HG03025 (cell line): ENCODE measurements at regions not wholly inside any gene's neighbourhood (a gene's known extent, or its start where the extent isn't known, plus 50 kb on each side); places are given as distances from the start of the nearest gene placed in this dataset.

ENCODE experiments used
- ATAC-seq: cut with Tn5 transposase; IDR thresholded peaks from one replicate; pipeline ENCODE4 v1.9.1; 2021; ENCODE audit warnings: mild to moderate bottlenecking, moderate library complexity; ENCODE audit not compliant: unreplicated experiment, low FRiP score

DNA sequence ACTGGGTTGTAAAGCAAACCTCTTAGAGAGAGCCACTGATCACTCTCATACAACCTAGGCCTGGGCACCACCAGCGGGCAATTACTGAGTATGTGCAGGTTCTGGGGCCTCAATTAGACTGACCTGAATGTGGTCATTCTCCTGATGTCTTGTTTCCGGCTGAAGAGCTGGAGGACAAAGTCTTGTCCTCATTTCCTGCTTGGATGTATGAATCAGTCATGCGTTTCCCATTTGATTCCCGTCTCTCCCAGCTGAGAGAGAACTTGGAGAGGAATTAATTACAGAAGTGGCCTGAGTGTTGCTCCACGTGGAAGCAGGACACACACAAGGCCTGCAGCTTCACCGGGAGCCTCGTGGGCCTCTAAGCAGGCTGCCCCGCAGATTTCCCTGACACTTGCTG, 799.3 kb upstream of the ARGLU1 start:
- no peak for ATAC-seq

DNA sequence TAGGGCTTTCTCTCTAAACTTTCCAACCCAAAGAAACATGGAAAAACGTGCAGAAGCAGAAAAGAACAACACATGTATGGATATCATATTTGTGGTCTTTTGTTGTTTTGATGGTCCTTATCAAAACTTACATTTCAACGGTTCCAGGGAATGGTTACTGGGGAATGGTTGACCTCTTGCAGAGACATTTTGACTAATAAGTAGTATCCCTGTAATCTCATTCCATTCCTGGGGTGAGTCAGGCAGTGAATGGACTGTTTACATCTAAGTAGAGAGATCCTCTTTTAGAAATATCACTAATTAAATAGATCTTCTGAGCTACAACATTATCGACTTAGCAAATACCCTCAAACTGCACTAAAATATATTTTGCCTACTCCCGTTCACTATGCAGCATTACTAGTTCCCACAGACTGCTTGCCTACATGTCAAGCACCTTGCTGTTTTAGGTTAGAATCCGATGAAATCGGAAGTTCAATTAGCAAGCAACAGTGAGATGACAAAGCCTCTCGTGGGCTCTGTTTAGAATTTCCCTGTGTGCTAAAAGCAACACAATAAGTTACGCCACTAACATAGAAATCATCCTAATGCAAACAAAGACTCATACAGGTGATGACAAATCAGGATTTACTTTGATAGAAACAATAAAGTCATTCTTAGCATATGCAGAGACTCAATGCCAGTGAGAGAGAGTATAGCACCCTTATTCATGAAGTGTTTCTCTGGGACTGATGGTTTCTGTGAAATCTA, 797.7 kb upstream of the ARGLU1 start:
- no peak for ATAC-seq

DNA sequence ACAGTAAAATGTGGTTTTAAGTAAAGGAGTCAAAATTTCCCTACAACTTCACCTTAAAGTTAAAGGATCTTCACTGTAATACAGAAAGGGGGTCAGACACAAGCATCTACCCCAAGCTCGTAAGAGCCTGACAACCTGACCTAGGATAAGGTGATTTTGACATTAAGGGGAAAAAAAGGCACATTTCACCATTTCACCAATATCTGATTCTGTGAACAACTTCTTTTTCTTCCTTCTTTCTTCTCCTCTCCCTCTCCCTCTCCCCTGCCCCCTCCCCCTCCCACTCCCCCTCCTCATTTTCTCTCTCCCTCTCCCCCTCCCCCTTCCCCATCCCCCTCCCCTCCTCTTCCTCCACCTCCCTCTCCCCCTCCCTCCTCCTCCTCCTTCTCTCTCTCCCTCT, 796.7 kb upstream of the ARGLU1 start:
- no peak for ATAC-seq

DNA sequence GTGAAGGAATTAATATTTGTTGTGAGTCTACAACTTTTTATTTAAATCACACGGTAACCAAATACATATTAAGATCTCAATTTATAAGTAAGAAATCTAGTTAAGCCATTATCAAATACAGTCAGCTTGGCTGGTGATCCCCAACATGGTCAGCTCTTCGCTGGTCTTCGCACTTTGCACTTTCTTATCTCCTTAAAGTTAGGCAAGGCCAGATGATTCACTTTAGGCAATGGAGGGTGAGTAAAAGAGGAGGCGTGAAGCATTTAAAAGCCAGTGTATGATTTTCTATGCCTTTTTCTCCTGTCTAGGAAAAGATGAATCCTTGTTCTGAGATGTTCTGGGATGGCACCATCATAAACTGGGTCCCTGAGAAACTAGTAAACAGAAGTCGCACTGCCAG, 793.7 kb upstream of the ARGLU1 start:
- ATAC-seq = no peak

DNA sequence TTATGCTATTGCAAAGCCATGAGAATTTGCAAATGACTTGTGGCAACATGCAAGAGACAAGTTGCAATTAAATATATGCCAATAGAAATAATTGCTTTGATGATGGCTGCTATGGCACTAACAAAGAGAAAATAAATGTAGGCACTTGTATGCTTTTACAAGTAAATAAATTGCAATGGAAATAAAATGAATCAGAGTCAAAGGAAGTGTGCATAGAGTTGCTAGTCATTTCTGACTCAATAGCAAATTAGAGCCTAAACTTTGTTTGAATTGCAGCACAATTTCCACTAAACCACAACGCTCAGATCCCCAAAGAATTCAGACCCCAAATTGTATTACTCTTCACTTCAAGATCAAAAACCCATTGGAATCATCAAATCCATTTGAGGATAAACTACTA, 792.1 kb upstream of the ARGLU1 start:
- no peak for ATAC-seq

DNA sequence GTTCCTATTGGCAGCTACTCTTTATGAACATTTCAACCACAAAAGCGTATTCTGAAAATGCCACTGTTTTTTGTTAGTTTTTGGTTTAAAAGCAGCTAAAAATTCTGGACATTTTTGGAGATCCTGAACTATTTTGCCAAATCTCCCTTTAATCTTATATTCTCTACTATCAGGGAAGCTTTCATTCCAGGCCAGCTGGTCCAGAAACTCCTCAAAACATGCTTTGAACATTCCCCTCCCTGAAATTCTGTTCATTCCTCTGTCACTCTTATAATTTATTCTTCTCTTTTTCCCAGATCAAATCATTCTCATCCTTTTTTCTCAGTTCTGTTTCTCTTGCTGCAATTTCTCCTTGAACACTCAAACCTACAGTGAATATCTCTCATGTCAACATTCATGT, 790.9 kb upstream of the ARGLU1 start:
- no peak for ATAC-seq

DNA sequence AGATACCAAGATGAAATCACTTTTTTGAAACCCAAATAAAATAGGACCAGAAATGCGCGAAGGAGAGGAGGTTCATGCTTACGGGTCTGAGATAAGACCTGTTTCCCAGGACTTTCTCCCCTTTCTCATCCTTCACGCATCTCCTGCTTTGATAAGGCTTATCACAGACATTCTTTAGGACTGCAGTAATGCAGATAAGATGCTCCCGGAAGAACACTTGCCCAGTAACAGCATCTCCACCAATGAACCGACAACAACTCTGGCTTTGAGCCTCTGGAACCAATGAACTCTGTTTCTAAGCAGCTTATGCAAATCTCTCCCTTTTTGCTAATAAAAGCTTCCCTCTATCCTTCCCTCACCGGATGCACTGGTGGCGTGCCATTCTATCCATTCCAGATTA, 783.4 kb upstream of the ARGLU1 start:
- ATAC-seq = no peak

DNA sequence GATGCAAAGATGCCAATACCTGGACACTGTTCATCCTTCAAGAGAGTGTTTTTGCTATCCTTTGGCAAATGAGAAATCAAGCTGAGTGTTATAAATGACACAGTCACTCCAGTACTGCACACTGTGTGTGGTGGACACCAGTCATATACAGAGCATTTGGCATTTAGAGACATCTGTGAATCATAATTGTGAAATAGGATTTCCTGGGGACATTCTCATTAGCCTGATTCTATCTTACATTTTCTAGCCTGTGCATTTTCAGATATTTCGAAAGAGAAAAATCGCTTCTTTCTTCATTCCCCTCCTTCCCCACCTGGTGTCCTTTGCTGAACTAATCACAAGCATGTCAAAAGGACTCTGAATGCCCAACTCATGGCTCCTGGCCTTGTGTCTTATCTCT, 781.0 kb upstream of the ARGLU1 start:
- ATAC-seq = no peak

DNA sequence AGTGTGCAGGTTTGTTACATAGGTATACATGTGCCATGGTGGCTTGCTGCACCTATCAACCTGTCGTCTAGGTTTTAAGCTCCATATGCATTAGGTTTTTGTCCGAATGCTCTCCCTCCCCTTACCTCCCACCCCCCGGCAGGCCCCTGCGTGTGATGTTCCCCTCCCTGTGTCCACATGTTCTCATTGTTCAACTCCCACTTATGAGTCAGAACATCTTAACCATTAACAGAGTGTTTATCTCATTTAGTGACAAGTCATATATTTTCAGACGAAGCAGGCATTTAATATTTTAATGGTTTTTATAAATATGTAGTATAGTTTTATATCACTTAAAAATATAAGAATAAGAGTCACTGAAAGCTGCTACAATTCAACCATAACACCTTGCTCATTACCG, 780.5 kb upstream of the ARGLU1 start:
- ATAC-seq = no peak

DNA sequence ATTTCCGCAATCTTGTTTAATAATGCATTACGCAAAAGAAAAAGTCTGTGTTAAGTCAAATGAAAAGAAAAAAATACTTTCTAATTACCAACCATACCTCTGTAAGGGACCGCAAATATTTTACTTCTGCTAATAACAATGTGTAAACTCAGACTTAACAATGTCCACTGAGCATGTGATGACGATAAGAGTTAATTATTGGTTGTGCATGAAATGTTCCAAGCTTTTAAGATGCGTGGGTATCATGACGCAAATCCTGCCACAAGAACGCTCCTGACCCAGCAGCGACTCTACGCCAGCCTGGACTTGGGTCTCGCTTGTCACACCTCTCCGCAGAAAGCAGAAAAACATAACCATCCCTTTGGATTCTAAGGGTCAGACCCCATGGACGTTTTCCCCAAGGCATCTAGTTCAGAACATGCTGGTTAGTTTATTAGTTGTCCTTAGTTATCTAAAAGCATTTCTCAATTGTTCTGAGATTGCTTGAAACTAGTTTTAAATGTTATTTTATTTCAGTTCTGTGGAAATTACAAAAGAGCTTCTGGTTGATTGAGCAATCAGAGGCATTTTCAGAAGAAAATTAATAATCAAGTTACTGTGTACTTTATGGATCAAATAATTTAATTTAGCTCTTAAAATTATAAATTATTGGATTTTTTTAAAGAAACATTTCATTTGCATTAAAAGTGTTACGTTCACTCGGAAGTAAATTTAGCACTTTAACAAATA, 779.9 kb upstream of the ARGLU1 start:
- no peak for ATAC-seq

DNA sequence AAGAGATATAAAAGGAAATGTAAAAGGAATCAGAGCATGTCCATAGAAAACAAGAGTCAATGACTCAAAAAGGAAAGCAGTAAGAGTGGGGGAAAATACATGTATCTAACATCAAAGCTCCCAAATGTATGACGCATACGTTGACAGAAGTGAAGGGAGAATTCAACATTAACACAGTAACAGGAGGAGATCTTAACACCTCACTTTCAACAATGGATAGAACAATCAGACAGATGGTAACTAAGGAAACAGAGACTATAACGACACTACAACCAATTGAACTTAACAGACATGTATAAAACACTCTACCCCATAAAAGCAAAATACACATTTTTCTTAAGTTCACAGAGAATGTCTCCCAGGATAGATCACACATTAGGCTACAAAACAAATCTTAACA, 774.8 kb upstream of the ARGLU1 start:
- no peak for ATAC-seq

DNA sequence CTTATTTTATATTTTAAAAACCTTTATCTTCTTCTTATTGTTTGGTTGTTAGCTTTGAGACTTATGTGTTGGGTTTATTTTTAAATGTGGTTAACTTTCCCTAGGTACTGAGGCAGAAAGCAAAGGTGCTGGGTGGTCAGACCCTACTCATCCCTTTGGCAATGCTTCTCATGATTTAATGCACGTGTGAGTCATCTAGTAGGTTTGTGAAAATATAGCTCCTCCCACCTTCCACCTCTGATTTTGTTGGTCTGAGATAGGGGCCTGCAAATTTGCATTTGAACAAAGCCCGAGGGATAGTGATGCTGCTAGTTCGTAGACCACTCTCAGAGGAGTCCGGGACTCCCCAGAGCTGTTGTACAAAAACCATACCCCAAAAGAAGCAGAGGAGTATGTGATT, 771.3 kb upstream of the ARGLU1 start:
- ATAC-seq = no peak

DNA sequence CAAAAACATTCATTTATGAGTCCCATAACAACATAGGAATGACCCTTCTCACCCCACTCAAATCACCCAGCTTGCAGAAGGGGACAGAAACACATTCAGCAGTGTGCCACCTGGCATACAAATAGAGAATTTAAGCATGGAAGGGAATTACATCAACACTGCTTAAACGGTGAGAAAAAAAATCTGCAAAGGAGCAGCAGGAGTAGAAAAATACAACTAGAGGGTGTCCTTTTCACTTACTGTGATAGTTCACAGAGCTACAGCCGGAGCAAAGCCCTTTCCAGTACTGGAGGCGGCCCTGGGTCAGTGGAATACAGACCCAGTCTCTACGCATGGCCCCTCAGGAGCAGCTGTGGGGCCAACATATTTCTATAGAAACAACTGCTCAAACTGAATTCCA, 764.3 kb upstream of the ARGLU1 start:
- no peak for ATAC-seq

DNA sequence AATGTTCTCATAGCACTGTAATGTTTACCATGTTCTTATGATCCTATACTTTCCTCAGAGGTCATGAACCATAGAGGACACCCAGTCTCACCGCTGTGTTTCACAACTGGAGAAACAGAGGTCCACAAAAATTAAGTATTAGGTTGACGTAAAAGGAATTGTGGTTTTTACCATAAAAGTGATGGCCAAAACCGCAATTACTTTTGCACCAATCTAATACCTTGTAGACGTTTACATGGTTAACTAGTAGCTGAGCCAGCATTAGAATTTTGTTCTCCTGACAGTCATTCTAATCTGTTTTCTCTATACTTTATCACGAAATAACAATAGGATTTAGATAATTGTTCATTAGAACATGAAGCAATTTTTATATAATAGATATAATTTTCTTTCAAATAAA, 763.4 kb upstream of the ARGLU1 start:
- no peak for ATAC-seq

DNA sequence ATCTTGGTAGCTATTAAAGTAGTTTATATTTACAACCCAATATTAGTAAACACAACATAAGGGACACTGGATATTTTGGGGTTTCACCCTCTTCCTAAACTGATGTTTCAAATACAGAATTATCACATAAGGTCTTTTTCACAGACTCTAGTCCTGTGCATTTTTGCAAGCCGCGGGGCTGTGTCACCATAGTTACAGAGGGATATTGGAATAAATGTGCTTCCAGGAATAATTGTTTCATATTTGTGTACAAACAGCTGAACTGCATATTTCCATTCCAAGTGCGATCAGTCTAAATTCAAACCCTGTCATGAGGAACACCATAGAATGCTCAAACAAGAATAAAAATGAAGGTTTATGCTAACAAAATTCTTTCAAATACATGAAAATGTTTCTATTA, 762.5 kb upstream of the ARGLU1 start:
- no peak for ATAC-seq

DNA sequence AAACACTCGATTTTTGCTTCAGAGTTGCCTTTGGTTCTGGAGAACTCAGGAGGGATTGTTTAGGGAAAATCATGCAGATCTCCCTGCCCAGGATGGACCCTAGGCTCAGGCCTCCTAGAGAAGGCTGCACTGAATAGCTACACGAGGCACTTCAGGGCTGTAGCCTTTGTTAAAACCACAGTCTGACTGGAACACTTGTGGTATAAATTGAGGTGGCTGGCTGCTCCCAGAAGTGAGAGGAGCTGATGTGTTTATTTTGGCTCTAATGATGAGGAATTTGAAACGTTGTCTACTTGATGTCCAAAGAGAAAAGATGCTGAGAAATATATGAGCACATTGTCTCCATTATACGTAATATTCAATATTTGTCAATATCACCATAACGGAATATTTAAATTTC, 762.1 kb upstream of the ARGLU1 start:
- no peak for ATAC-seq

DNA sequence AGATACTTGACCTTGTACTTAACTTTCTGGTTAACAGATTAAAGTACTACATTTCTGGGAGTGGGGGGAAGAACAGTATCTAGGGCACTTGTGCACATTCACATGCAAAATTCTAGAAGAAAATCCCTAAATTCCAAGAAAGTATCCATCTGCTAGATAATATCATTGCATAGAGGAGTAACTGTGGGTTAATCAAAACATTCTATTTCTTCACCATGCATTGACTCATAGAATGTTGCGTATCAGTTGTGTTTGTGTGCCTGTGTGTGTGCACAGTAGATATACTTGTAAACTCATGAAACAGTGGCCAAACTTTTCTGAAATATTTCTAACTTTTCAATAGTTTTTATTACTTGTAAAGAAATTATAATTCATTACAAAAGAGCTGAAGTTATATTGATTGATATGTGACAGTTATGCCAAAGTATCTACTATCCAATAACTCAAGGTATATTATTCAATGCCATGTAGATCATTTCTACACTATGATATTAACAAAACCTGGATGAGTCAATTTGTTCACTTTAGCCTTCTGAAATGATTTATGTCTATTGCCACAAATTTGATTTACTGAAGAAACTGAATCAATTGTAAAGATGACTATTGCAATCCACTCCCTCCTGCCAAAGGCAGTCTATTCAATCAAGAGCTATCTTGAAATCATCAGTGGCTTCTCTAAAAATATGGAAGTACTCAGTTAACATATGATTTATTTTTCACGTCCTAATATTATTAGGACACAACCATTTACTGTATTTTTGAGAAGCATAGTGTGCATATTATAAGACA, 756.7 kb upstream of the ARGLU1 start:
- no peak for ATAC-seq

DNA sequence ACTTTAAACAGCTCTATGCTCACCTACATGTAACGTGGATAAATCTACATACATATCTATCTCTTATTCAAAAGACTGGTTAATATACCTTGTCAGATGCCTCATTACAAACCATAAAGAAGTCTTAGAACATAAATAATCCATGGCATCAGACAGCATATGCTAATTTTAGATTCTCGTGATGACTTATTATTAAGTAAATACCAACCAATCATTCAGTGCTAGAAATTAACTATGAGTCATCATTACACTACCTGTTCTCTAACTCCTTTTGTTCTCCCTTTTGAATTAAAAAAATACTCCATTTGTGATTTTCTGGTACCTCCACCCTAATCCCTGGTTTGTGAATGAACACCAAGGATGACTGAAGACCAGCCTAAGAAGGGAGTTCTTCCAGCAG, 754.3 kb upstream of the ARGLU1 start:
- ATAC-seq = no peak

DNA sequence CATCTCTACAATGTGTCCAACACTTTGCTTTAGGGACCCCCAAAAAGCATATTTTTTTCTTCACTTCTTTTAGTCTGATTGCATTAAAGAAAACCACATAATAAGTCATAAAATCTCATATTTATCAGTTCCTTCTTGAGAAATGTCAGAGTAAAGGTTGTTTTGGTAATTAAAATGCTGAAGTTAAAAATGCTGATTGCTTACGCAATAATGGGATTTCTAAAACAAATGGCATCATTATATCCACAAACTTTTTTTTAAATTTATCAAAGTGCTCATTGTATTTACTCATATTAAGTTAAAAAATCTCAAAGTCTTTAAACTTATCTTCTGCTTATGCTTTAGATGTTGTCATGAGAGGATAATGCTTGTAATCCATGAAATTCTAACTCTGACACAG, 737.2 kb upstream of the ARGLU1 start:
- ATAC-seq = no peak

DNA sequence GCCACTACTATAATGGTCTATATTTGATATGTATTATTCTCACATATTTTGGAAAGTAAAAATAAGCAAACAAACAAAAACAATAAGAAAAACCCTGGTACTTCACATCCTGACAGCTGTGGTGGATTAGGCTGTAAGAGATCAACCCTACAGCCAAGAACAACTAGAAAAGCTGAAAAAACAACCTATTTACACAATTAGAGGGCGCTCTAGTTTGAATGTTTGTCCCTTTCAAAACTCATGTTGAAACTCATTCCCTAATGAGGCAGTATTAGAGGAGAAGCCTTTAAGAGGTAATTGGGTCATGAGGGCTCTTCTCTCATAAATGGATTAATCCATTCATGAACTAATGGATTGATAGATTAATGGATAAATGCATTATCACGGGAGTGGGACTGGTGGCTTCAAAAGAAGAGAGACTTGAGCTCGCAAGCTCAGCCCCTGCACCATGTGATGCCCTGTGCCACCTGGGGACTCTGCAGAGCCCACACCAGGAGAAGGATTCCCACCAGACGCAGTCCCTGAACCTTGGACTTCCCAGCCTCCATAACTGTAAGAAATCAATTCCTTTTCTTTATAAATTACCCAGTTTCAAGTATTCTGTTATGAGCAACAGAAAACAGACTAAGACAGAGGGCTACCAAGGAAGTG, 733.9 kb upstream of the ARGLU1 start:
- ATAC-seq = no peak

DNA sequence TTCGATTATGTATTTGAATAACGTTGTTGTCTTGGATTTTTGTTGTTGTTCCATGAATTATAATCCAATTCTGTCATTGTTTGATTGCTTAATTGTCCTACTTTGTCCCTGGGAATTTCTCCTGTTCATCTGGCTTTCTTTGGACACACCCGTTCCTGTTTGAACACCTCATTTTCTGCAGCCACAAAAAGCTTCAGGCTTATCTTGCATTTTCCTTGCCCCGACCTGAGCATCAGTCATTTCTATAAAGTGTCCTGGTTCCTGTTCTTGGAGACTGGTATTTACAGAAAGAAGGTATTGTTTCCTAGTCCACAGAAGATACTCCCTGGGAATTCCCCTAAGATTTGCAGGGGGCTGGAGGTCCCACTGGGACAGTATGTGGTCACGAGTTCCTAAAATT, 731.8 kb upstream of the ARGLU1 start:
- ATAC-seq = no peak
